ENCODE measurements at regions not wholly inside any gene's neighbourhood (a gene's known extent, or its start where the extent isn't known, plus 50 kb on each side); places are given as distances from the start of the nearest gene placed in this dataset.

DNA sequence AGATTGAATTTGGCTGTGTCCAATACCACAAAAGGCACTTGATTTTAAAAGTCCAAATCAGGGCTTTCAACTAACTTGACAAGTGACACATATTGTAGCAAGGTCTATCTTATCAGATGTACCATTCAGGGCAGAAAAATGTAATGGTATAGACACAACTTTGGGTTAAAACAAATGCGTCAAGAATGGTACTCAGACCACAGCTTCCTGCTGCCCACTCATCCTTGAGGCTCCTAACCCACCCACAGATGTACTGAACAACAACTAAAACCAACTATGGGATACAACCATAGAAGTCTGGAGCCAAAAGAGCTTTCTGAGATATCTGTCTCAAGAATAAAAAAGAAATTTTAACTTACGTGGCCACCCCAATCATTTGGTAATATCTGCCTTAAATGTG is 105.2 kb downstream of the RBM43 start (continued):
- TF ChIP-seq, protein P1, sequence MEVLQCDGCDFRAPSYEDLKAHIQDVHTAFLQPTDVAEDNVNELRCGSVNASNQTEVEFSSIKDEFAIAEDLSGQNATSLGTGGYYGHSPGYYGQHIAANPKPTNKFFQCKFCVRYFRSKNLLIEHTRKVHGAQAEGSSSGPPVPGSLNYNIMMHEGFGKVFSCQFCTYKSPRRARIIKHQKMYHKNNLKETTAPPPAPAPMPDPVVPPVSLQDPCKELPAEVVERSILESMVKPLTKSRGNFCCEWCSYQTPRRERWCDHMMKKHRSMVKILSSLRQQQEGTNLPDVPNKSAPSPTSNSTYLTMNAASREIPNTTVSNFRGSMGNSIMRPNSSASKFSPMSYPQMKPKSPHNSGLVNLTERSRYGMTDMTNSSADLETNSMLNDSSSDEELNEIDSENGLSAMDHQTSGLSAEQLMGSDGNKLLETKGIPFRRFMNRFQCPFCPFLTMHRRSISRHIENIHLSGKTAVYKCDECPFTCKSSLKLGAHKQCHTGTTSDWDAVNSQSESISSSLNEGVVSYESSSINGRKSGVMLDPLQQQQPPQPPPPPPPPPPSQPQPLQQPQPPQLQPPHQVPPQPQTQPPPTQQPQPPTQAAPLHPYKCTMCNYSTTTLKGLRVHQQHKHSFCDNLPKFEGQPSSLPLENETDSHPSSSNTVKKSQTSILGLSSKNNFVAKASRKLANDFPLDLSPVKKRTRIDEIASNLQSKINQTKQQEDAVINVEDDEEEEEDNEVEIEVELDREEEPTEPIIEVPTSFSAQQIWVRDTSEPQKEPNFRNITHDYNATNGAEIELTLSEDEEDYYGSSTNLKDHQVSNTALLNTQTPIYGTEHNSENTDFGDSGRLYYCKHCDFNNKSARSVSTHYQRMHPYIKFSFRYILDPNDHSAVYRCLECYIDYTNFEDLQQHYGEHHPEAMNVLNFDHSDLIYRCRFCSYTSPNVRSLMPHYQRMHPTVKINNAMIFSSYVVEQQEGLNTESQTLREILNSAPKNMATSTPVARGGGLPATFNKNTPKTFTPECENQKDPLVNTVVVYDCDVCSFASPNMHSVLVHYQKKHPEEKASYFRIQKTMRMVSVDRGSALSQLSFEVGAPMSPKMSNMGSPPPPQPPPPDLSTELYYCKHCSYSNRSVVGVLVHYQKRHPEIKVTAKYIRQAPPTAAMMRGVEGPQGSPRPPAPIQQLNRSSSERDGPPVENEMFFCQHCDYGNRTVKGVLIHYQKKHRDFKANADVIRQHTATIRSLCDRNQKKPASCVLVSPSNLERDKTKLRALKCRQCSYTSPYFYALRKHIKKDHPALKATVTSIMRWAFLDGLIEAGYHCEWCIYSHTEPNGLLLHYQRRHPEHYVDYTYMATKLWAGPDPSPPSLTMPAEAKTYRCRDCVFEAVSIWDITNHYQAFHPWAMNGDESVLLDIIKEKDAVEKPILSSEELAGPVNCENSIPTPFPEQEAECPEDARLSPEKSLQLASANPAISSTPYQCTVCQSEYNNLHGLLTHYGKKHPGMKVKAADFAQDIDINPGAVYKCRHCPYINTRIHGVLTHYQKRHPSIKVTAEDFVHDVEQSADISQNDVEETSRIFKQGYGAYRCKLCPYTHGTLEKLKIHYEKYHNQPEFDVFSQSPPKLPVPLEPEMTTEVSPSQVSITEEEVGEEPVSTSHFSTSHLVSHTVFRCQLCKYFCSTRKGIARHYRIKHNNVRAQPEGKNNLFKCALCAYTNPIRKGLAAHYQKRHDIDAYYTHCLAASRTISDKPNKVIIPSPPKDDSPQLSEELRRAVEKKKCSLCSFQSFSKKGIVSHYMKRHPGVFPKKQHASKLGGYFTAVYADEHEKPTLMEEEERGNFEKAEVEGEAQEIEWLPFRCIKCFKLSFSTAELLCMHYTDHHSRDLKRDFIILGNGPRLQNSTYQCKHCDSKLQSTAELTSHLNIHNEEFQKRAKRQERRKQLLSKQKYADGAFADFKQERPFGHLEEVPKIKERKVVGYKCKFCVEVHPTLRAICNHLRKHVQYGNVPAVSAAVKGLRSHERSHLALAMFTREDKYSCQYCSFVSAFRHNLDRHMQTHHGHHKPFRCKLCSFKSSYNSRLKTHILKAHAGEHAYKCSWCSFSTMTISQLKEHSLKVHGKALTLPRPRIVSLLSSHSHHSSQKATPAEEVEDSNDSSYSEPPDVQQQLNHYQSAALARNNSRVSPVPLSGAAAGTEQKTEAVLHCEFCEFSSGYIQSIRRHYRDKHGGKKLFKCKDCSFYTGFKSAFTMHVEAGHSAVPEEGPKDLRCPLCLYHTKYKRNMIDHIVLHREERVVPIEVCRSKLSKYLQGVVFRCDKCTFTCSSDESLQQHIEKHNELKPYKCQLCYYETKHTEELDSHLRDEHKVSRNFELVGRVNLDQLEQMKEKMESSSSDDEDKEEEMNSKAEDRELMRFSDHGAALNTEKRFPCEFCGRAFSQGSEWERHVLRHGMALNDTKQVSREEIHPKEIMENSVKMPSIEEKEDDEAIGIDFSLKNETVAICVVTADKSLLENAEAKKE (CRISPR knock-in tag; IDR thresholded peaks at IDR 0.05) = no peak
- TF ChIP-seq, protein P2, sequence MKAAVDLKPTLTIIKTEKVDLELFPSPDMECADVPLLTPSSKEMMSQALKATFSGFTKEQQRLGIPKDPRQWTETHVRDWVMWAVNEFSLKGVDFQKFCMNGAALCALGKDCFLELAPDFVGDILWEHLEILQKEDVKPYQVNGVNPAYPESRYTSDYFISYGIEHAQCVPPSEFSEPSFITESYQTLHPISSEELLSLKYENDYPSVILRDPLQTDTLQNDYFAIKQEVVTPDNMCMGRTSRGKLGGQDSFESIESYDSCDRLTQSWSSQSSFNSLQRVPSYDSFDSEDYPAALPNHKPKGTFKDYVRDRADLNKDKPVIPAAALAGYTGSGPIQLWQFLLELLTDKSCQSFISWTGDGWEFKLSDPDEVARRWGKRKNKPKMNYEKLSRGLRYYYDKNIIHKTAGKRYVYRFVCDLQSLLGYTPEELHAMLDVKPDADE (IDR thresholded peaks at IDR 0.05) = no peak
- TF ChIP-seq STAT1 (IDR thresholded peaks at IDR 0.05; ENCODE audit: unreplicated experiment) = no peak

DNA sequence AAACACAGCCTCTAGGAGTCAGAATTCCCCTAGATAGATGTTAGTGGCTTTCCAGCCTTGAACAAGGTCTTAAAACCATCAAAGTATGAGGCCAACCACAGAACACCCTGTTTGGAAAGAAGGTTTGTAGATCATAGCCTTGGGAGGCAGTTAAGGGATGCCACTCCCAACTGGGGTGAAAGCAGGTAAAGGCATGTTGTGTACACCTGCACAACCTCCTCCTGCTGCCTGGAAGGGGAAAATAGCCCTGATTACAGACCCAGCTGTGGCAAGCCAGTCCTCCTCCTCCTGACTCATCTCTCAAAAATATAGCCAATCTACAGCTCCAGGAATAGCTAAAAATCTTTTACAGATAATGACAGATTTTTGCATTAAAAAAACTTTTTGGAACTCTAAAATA is 108.1 kb downstream of the RBM43 start:
- Mint-ChIP-seq H3K4me3 (no peak overlapping the region), H3K36me3 (ENCODE audit: low read depth) (no peaks in the 10 kb centered on the region), H3K9me3 (no peaks in the 10 kb centered on the region)
- no peak for TF ChIP-seq ZNF114 (CRISPR knock-in tag; IDR thresholded peaks at IDR 0.05)
- no peak for TF ChIP-seq ZNF331 (CRISPR knock-in tag; IDR thresholded peaks at IDR 0.05; ENCODE audit: low read depth)
- TF ChIP-seq, protein P3, sequence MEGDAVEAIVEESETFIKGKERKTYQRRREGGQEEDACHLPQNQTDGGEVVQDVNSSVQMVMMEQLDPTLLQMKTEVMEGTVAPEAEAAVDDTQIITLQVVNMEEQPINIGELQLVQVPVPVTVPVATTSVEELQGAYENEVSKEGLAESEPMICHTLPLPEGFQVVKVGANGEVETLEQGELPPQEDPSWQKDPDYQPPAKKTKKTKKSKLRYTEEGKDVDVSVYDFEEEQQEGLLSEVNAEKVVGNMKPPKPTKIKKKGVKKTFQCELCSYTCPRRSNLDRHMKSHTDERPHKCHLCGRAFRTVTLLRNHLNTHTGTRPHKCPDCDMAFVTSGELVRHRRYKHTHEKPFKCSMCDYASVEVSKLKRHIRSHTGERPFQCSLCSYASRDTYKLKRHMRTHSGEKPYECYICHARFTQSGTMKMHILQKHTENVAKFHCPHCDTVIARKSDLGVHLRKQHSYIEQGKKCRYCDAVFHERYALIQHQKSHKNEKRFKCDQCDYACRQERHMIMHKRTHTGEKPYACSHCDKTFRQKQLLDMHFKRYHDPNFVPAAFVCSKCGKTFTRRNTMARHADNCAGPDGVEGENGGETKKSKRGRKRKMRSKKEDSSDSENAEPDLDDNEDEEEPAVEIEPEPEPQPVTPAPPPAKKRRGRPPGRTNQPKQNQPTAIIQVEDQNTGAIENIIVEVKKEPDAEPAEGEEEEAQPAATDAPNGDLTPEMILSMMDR (conservative IDR thresholded peaks at IDR 0.05; ENCODE audit: low read depth in 2 of 2) = no peak
- TF ChIP-seq POLR2AphosphoS5 (IDR thresholded peaks at IDR 0.05; ENCODE audit: low read depth) = no peak
- TF ChIP-seq, protein P4, sequence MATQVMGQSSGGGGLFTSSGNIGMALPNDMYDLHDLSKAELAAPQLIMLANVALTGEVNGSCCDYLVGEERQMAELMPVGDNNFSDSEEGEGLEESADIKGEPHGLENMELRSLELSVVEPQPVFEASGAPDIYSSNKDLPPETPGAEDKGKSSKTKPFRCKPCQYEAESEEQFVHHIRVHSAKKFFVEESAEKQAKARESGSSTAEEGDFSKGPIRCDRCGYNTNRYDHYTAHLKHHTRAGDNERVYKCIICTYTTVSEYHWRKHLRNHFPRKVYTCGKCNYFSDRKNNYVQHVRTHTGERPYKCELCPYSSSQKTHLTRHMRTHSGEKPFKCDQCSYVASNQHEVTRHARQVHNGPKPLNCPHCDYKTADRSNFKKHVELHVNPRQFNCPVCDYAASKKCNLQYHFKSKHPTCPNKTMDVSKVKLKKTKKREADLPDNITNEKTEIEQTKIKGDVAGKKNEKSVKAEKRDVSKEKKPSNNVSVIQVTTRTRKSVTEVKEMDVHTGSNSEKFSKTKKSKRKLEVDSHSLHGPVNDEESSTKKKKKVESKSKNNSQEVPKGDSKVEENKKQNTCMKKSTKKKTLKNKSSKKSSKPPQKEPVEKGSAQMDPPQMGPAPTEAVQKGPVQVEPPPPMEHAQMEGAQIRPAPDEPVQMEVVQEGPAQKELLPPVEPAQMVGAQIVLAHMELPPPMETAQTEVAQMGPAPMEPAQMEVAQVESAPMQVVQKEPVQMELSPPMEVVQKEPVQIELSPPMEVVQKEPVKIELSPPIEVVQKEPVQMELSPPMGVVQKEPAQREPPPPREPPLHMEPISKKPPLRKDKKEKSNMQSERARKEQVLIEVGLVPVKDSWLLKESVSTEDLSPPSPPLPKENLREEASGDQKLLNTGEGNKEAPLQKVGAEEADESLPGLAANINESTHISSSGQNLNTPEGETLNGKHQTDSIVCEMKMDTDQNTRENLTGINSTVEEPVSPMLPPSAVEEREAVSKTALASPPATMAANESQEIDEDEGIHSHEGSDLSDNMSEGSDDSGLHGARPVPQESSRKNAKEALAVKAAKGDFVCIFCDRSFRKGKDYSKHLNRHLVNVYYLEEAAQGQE (IDR thresholded peaks at IDR 0.05; ENCODE audit: unreplicated experiment) = no peak
- TF ChIP-seq JUNB (IDR thresholded peaks at IDR 0.05; ENCODE audit: unreplicated experiment) = no peak
- no peak for TF ChIP-seq EZH2phosphoT487 (IDR thresholded peaks at IDR 0.05; ENCODE audit: unreplicated experiment)

More for the DNA sequence above, 108.1 kb downstream of the RBM43 start:
- Mint-ChIP-seq H3K27ac (no peak overlapping the region), H3K27me3 (ENCODE audit: insufficient read depth, low read depth, poor library complexity) (peaks cover 2% of the 10 kb centered on the region), H3K4me1 (peaks cover 3% of the 10 kb centered on the region; the same call in 1 of the 3 replicates)
- DNase-seq (ENCODE audit: low spot score) (no peak), ATAC-seq (no peak)
- Histone ChIP-seq H3K27ac (ENCODE audit: low read depth) (no peak overlapping the region), H3K36me3 (ENCODE audit: insufficient read depth) (no peaks in the 10 kb centered on the region), H3K27me3 (ENCODE audit: insufficient read depth) (no peaks in the 10 kb centered on the region), H3K4me1 (ENCODE audit: insufficient read depth) (no peaks in the 10 kb centered on the region), H3K4me2 (no peak overlapping the region), H3F3A (replicated peaks; ENCODE audit: low read depth) (no peaks in the 10 kb centered on the region), H3K4me3 (no peak overlapping the region), H4K20me1 (replicated peaks; ENCODE audit: insufficient read depth) (no peaks in the 10 kb centered on the region), H3K79me2 (replicated peaks; ENCODE audit: insufficient read depth) (no peaks in the 10 kb centered on the region), H3K9me2 (ENCODE audit: insufficient read depth) (peaks cover 3% of the 10 kb centered on the region; the same call in 1 of the 2 replicates), H2AFZ (no peak overlapping the region)

Measured in GM23338 (cell line).